ENCODE measurements at regions not wholly inside any gene's neighbourhood (a gene's known extent, or its start where the extent isn't known, plus 50 kb on each side); places are given as distances from the start of the nearest gene placed in this dataset.

- H3K4me3 ChIP-seq (ENCODE audit: low read depth, low read length) = no peak overlapping the region
- DNase-seq (ENCODE audit: low read depth) = no peak
- TF ChIP-seq CTCF (IDR thresholded peaks at IDR 0.05; ENCODE audit: low read depth, low read length, missing control alignments) = no peak
- in situ Hi-C loops (cut with HindIII; ENCODE audit: low sequenced_read_pairs) = no loop called here
These were observed 252.9 kb upstream of the MAN1A1 start for GRCh38 chr6:119602215-119603178.

GRCh38 chr6:119598883-119599282, 249.3 kb upstream of the MAN1A1 start:
- DNase-seq (ENCODE audit: low read depth) = no peak
- no peak for TF ChIP-seq CTCF (IDR thresholded peaks at IDR 0.05; ENCODE audit: low read depth, low read length, missing control alignments)
- in situ Hi-C loops (cut with HindIII; ENCODE audit: low sequenced_read_pairs) = no loop called here
- no peak overlapping the region for H3K4me3 ChIP-seq (ENCODE audit: low read depth, low read length)

- in situ Hi-C loops (cut with HindIII; ENCODE audit: low sequenced_read_pairs) = no loop called here
- H3K4me3 ChIP-seq (ENCODE audit: low read depth, low read length) = no peak overlapping the region
- DNase-seq (ENCODE audit: low read depth) = no peak
- no peak for TF ChIP-seq CTCF (IDR thresholded peaks at IDR 0.05; ENCODE audit: low read depth, low read length, missing control alignments)
These were observed 245.3 kb upstream of the MAN1A1 start for GRCh38 chr6:119594907-119595306.

- no peak for TF ChIP-seq CTCF (IDR thresholded peaks at IDR 0.05; ENCODE audit: low read depth, low read length, missing control alignments)
- no peak overlapping the region for H3K4me3 ChIP-seq (ENCODE audit: low read depth, low read length)
- DNase-seq (ENCODE audit: low read depth) = no peak
- in situ Hi-C loops (cut with HindIII; ENCODE audit: low sequenced_read_pairs) = no loop called here
These were observed 241.7 kb upstream of the MAN1A1 start for GRCh38 chr6:119591235-119591634.

GRCh38 chr6:119590066-119590465, 240.5 kb upstream of the MAN1A1 start:
- H3K4me3 ChIP-seq (ENCODE audit: low read depth, low read length) = no peak overlapping the region
- in situ Hi-C loops (cut with HindIII; ENCODE audit: low sequenced_read_pairs) = no loop called here
- DNase-seq (ENCODE audit: low read depth) = no peak
- TF ChIP-seq CTCF (IDR thresholded peaks at IDR 0.05; ENCODE audit: low read depth, low read length, missing control alignments) = no peak

- TF ChIP-seq CTCF (IDR thresholded peaks at IDR 0.05; ENCODE audit: low read depth, low read length, missing control alignments) = no peak
- in situ Hi-C loops (cut with HindIII; ENCODE audit: low sequenced_read_pairs) = no loop called here
- H3K4me3 ChIP-seq (ENCODE audit: low read depth, low read length) = no peak overlapping the region
- no peak for DNase-seq (ENCODE audit: low read depth)
These were observed 238.0 kb upstream of the MAN1A1 start for GRCh38 chr6:119587537-119587936.
